Upper lobe of left lung (tissue), 6 donors: ENCODE measurements at regions not wholly inside any gene's neighbourhood (a gene's known extent, or its start where the extent isn't known, plus 50 kb on each side); places are given as distances from the start of the nearest gene placed in this dataset.
"Not testable (repeated sequence)": the region's sequence is repeated elsewhere in the genome, so short reads cannot be mapped to it uniquely, and the experiment has no call there.

Experiments used
- ATAC-seq, 2 donors: fragments of 200-7000 bp; cut with Tn5 transposase; one replicate each; pipeline ENCODE4 v1.9.1; 2022; ENCODE audit warnings: mild to moderate bottlenecking in 2 of 2, moderate library complexity in 2 of 2; ENCODE audit not compliant: low FRiP score in 2 of 2
- DNase-seq, 2 donors: peaks; one replicate each; pipeline ENCODE4 v3.0.0-alpha.2; 2019 to 2020
- H3K27ac ChIP-seq, 4 donors: fragments of 200-600 bp; sonication (generic); one replicate each; pipeline ENCODE4 v1.5.1; 2016 to 2019
- H3K27me3 ChIP-seq, 4 donors: fragments of 200-600 bp; sonication (generic); one replicate each; pipeline ENCODE4 v1.5.1; 2017 to 2019
- H3K36me3 ChIP-seq, 4 donors: fragments of 200-600 bp; sonication (generic); one replicate each; pipeline ENCODE4 v1.5.1; 2016 to 2019
- H3K4me1 ChIP-seq, 4 donors: fragments of 200-600 bp; sonication (generic); one replicate each; pipeline ENCODE4 v1.5.1; 2018 to 2019
- H3K4me3 ChIP-seq, 4 donors: fragments of 200-600 bp; sonication (generic); one replicate each; pipeline ENCODE4 v1.5.1; 2017 to 2019; ENCODE audit warnings: mild to moderate bottlenecking in 2 of 4, moderate library complexity in 1 of 4
- H3K9me3 ChIP-seq, 4 donors: fragments of 200-600 bp; sonication (generic); one replicate each; pipeline ENCODE4 v1.5.1; 2018 to 2019
- CTCF ChIP-seq, 6 experiments: fragments of 450-650 bp in 4 of 6; fragments of 200-600 bp in 2 of 6; sonication (generic) in 2 of 6; IDR thresholded peaks; one replicate each; pipeline ENCODE4 v1.5.1; 2016 to 2019; ENCODE audit warnings: antibody characterized with exemption in 6 of 6
- EP300 ChIP-seq, 4 donors: sonication (generic); formaldehyde crosslinking; IDR thresholded peaks; one replicate each; pipeline ENCODE4 v1.5.1; 2017; ENCODE audit warnings: antibody characterized with exemption in 4 of 4, control low read depth in 2 of 4
- POLR2A ChIP-seq, 4 donors: fragments of 450-650 bp; IDR thresholded peaks; one replicate each; pipeline ENCODE4 v1.5.1; 2016 to 2017; ENCODE audit warnings: antibody characterized with exemption in 4 of 4, mild to moderate bottlenecking in 2 of 4
- POLR2AphosphoS5 ChIP-seq, 2 donors: sonication (generic); formaldehyde crosslinking; IDR thresholded peaks; one replicate each; pipeline ENCODE4 v1.5.1; 2017; ENCODE audit warnings: antibody characterized with exemption in 2 of 2
- WGBS, 2 donors: methylation state at CpG; one replicate each; pipeline ENCODE4 v1.1.5; 2017 to 2018; 5-methylcytosine and 5-hydroxymethylcytosine counted together
- donor health status: DM: no; HTN: no; CAD: no; lungs with moderate emphysema.
- donor health status: DM: no; HTN: yes; CAD: no; lungs with severe emphysema.

GRCh38 chr4:49217492-49217891 is 231.4 kb downstream of the CWH43 start:
- Histone ChIP-seq H3K4me1 (no peaks in the 10 kb centered on the region), H3K27ac (no peak overlapping the region), H3K36me3 (no peaks in the 10 kb centered on the region), H3K27me3 (no peaks in the 10 kb centered on the region), H3K4me3 (no peak overlapping the region), H3K9me3 (peaks cover 0 to 10% (median 0%) of the 10 kb centered on the region in 4 donors)
- TF ChIP-seq POLR2A (IDR thresholded peaks at IDR 0.05) (no peak), EP300 (IDR thresholded peaks at IDR 0.05) (no peak), CTCF (IDR thresholded peaks at IDR 0.05) (no peak), POLR2AphosphoS5 (IDR thresholded peaks at IDR 0.05) (no peak)
- ATAC-seq: no peak
- DNase-seq: no peak

- ATAC-seq: not testable (repeated sequence)
- 68 to 71% methylated on average over 3 of the region's 3 CpGs for WGBS, 2 donors
Measured at GRCh38 chr4:49218094-49218493, 232.0 kb downstream of the CWH43 start.

GRCh38 chr4:49218931-49219330 is 232.9 kb downstream of the CWH43 start:
- H3K27me3 ChIP-seq, DNase-seq, H3K4me3 ChIP-seq, H3K27ac ChIP-seq, H3K4me1 ChIP-seq, H3K36me3 ChIP-seq, H3K9me3 ChIP-seq, ATAC-seq: not testable (repeated sequence)

More at GRCh38 chr4:49218094-49218493, 232.0 kb downstream of the CWH43 start:
- H3K27me3 ChIP-seq, H3K9me3 ChIP-seq, H3K4me3 ChIP-seq, H3K36me3 ChIP-seq, H3K27ac ChIP-seq, DNase-seq, H3K4me1 ChIP-seq: not testable (repeated sequence)

- H3K9me3 ChIP-seq, H3K36me3 ChIP-seq, H3K4me1 ChIP-seq, H3K4me3 ChIP-seq, H3K27me3 ChIP-seq, H3K27ac ChIP-seq, DNase-seq, ATAC-seq: not testable (repeated sequence)
- 39 to 51% methylated on average over 4 of the region's 4 CpGs for WGBS, 2 donors
Measured at GRCh38 chr4:49219489-49220225, 233.6 kb downstream of the CWH43 start.

- Histone ChIP-seq H3K4me1 (no peaks in the 10 kb centered on the region), H3K27ac (no peak overlapping the region), H3K9me3 (no peaks in the 10 kb centered on the region), H3K4me3 (no peak overlapping the region), H3K36me3 (no peaks in the 10 kb centered on the region), H3K27me3 (no peaks in the 10 kb centered on the region)
- TF ChIP-seq POLR2A (IDR thresholded peaks at IDR 0.05) (no peak), CTCF (IDR thresholded peaks at IDR 0.05) (no peak), EP300 (IDR thresholded peaks at IDR 0.05) (no peak), POLR2AphosphoS5 (IDR thresholded peaks at IDR 0.05) (no peak)
- DNase-seq (peak in 1 of 2 donors; percentile 36), ATAC-seq (no peak)
- 46 to 51% methylated on average over 4 of the region's 4 CpGs for WGBS, 2 donors
Measured at GRCh38 chr4:49221209-49221608, 235.1 kb downstream of the CWH43 start.

- not testable (repeated sequence) for H3K27ac ChIP-seq, DNase-seq, H3K4me3 ChIP-seq, H3K9me3 ChIP-seq, H3K4me1 ChIP-seq, H3K36me3 ChIP-seq, ATAC-seq, H3K27me3 ChIP-seq
- WGBS, 2 donors: 45 to 60% methylated on average over 1 of the region's 1 CpG
Measured at GRCh38 chr4:49222810-49223209, 236.7 kb downstream of the CWH43 start.

- H3K27ac ChIP-seq, H3K27me3 ChIP-seq, H3K4me1 ChIP-seq, H3K4me3 ChIP-seq, H3K36me3 ChIP-seq, ATAC-seq, H3K9me3 ChIP-seq: not testable (repeated sequence)
- peak in 1 of 2 donors; percentile 44 for DNase-seq
- 70 to 79% methylated on average over 3 to 6 of the region's 6 CpGs for WGBS, 2 donors
Measured at GRCh38 chr4:49226216-49226866, 240.3 kb downstream of the CWH43 start.

DNA sequence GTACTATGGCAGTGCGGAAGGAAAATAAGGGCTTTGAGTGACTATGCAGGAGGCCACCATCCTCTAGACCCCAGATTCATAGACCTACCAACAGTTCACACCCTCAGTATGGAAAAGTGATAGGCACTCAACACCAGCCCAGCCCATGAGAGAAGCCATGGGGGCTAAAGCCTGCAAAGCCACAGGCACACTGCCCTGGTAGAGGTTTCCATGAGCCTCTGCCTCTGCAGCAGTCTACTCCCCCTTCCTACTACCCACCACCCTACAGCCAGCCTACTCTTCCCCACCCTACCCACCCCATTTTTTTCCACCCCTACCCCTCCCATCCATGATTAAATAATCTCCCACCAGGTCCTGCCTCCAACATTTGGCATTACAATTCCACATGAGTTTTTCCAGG is 241.9 kb downstream of the CWH43 start:
- not testable (repeated sequence) for ATAC-seq, DNase-seq, H3K27me3 ChIP-seq, H3K9me3 ChIP-seq, H3K4me1 ChIP-seq, H3K36me3 ChIP-seq, H3K27ac ChIP-seq, H3K4me3 ChIP-seq
- WGBS, 2 donors: 86% methylated on average over 1 of the region's 1 CpG; no CpG with 5 or more reads in 1 of the 2 donors

DNA sequence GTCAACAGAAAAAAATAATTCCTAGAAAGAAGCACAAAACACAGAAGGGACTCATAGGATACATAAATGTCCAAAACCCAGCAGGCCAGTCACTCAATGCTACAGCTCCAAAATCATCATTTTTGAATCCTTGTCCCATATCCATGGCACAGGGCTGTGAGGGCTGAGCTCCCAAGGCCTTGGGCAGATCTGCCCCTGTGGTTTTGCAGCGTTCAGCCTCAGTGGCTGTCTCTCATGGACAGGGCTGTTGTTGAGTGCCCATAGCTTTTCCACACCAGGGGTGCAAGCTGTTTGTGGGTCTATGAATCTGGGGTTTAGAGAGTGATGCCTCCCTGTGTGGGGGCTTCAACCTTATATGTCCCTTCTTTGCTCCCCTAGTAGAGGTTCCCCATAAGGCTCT is 243.2 kb downstream of the CWH43 start:
- H3K36me3 ChIP-seq, H3K4me3 ChIP-seq, H3K27ac ChIP-seq, ATAC-seq, H3K27me3 ChIP-seq, H3K4me1 ChIP-seq, H3K9me3 ChIP-seq, DNase-seq: not testable (repeated sequence)
- 23 to 53% methylated on average over 1 of the region's 1 CpG for WGBS, 2 donors

DNA sequence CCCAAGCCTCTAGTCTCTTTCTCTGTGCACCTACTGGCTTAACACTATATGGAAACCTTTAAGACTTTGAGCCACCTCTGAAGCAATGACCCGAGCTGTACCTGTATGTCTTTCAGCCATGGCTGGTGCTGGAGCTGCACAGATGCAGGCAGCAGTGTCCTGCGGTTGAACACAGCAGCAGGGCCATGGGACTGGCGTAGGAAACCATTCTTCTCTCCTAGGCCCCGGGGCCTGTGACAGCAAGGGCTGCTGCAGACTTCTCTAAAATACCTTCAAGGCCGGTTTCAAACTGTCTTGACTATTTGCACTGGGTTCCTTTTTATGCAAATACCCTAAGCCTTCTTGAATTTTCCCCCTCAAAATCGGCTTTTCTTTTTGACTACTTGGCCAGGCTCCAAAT is 243.6 kb downstream of the CWH43 start:
- WGBS, 2 donors: 55 to 79% methylated on average over 5 to 6 of the region's 6 CpGs
- H3K4me1 ChIP-seq: not testable (repeated sequence)

GRCh38 chr4:49233346-49233745 is 247.3 kb downstream of the CWH43 start:
- H3K36me3 ChIP-seq, DNase-seq, H3K4me1 ChIP-seq, H3K9me3 ChIP-seq, H3K27me3 ChIP-seq, ATAC-seq, H3K27ac ChIP-seq, H3K4me3 ChIP-seq: not testable (repeated sequence)
- 21 to 41% methylated on average over 2 of the region's 3 CpGs for WGBS, 2 donors

More for the DNA sequence above, 243.6 kb downstream of the CWH43 start:
- H3K4me3 ChIP-seq, H3K27ac ChIP-seq, H3K9me3 ChIP-seq, H3K36me3 ChIP-seq, DNase-seq, ATAC-seq, H3K27me3 ChIP-seq: not testable (repeated sequence)
